Right kidney (tissue), 1 donor: ENCODE measurements at regions not wholly inside any gene's neighbourhood (a gene's known extent, or its start where the extent isn't known, plus 50 kb on each side); places are given as distances from the start of the nearest gene placed in this dataset.

Source experiments
- DNase-seq: peaks from one replicate; pipeline ENCODE4 v3.0.0-alpha.2; 2016

- DNase-seq: no peak
Measured at GRCh38 chr7:116420003-116420402, 79.5 kb upstream of the CAV2 start.

GRCh38 chr7:116421298-116421697, 78.2 kb upstream of the CAV2 start:
- DNase-seq: no peak

DNA sequence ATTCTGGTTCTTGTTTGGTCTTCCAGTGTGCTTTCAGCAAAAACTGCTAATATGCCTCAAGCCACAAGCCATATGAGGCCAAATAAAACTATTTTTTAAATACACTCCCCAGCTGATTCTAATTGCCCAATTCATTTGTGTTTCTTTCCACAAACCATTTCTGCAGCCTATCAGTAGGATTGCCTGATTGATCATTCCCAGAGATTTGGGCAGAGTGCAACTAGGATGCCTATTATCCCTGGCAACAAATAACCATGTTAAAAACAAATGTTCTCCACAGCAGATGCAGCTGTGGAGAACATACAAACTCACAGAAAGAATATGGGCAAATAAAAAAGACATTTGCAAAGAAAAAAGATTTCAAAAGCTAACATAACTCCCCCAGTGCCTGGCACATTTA, 76.9 kb upstream of the CAV2 start:
- DNase-seq: no peak

DNA sequence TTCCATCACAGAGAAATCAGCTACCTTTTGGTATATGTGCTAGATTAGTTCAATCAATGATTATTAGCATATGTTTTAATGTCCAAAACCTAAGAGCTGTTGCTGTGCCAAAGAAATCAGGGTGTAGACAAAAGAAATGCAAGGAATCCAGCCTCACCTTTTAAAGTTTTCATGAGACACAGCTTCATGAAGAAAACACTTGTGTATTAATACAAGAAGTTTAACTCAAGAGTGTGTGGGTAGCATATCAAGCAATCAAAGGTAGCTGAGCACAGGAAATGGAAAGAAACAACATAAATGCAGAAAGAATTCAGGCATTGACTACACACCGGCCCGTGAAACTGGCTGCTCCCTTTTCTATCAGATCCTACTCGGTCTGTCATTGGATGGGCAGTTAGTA, 76.0 kb upstream of the CAV2 start:
- no peak for DNase-seq

GRCh38 chr7:116425647-116426209, 73.8 kb upstream of the CAV2 start:
- no peak for DNase-seq

- no peak for DNase-seq
Measured at GRCh38 chr7:116426428-116427156, 72.9 kb upstream of the CAV2 start.

- DNase-seq: no peak
Measured at GRCh38 chr7:116429986-116430619, 69.4 kb upstream of the CAV2 start.

GRCh38 chr7:116431787-116432526, 67.6 kb upstream of the CAV2 start:
- no peak for DNase-seq

DNA sequence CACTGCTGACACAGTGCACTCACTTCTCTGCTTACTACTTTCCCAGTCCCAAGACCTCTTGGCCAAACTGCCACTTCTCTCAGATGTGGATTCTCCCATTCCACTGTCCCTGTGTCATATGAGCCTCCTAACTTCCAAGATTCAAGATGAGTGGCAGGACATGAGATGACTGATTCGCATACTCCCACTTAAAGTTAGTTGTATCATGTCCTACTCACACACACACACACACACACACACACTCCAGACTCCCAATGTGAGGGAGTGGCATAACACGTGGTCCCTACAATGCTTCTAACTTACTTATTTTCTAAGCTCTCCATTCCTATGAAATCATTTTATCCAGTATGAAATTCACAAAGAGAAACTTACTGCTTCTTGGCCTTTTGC, 67.0 kb upstream of the CAV2 start:
- no peak for DNase-seq

- DNase-seq: no peak
Measured at GRCh38 chr7:116433246-116433645, 66.3 kb upstream of the CAV2 start.

- DNase-seq: no peak
Measured at GRCh38 chr7:116434820-116435341, 64.7 kb upstream of the CAV2 start.

DNA sequence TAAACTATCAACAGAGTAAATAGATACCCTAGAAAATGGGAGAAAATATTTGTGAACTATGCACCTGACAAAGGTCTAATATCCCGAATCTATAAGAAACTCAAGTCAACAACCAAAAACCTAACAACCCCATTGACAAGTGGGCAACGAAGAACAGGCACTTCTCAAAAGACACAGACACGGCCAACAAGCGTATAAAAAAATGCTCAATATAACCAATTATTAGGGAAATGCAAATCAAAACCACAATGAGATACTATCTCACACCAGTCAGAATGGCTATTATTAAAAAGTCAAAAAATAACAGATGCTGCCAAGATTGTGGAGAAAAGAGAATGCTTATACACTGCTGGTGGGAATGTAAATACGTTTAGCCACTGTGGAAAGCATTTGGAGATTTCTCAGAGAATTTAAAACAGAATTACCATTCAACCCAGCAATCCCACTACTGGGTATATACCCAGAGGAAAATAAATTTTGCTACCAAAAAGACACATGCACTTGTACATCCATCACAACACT, 63.2 kb upstream of the CAV2 start:
- no peak for DNase-seq

DNA sequence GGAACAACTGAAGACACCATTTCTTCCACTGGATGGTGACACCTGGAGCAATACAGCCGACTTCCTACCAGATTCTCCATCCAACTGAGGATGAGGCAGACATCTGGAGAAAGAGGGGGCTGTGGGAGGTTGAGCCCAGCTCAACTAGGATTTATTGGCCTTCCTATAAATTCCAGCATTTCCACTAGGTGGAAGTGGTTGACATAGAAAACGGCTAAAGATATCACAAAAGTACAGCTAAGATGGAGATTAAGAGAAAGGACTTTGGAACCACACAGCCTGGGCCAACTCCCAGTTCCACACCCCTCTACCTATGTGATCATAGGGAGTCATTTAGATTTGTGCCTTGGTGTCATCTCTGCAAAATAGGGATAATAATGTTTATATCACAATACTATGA, 61.3 kb upstream of the CAV2 start:
- DNase-seq: no peak

- DNase-seq: no peak
Measured at GRCh38 chr7:116439005-116439404, 60.5 kb upstream of the CAV2 start.

- no peak for DNase-seq
Measured at GRCh38 chr7:116439841-116440549, 59.5 kb upstream of the CAV2 start.

DNA sequence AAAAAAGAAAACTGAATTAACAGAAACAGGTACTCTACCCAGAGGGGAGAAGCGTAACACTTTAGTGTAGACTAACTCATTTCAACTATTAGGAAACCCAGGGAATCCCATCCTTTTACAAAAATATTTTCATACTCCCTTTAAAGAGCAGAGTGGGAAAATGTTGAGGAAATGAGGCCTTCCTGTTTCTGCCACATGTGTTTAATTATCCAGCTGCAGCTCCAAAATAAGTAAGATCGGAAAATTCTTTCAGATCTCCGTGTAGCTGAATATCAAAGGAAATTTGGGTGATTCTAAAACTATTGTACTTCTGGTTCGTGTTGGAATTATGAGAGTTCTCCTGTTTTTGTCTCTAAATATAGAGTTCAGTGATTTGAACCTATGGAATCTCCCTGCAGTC, 58.0 kb upstream of the CAV2 start:
- no peak for DNase-seq

DNA sequence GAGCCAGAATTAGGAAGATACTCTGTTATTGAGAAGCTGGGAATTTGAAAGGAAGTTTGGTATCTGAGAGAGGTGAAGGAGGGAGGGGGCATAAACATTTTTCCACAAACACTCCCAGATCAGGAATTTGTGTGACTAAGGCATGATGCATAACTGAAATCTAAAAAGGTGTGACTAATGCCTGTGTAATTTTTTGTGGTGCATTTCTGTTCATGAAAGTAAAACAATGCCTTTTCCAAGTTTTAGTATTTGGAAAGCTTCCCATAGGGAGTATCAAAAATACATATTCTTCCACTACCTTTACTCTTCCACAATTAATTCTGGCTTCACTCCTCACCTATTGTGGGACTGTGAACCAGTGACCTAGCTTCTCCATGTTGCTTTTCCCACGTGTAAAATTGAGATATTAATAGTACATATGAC, 56.4 kb upstream of the CAV2 start:
- DNase-seq: no peak

- no peak for DNase-seq
Measured at GRCh38 chr7:116443646-116444045, 55.9 kb upstream of the CAV2 start.

DNA sequence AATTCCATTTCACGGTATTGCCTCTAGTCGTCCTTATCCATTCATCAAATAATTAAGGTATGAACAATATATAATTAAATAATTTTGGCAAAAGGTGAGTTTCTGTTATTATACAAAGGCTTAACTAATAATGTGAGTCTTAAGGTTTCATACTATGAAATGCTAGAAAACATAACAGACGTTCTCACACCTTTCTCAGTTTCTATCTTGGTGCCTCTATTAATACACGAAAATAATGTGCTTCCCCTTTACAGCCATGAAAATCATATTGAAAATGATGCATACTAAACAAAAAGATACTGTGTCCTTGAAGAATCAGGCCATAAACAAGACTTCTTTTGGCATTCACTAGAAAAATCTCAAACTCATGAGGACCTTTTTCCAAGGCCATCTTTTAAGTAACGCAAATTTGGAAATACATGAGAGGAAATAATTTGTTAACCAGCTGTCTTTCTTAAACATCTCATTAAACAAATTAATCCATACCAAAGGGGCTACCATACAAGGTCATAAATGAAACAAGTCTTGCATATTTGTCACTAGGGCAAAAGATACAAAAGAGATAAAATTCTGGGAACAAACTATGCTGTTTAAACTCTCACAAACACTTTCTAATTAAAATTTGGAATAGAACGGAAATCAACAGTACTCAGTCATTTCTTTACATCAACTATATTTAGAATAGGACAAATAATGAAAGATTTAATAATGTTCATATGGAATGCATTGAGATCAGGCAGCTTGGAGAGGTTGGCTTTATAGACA, 53.9 kb upstream of the CAV2 start:
- DNase-seq: no peak

DNA sequence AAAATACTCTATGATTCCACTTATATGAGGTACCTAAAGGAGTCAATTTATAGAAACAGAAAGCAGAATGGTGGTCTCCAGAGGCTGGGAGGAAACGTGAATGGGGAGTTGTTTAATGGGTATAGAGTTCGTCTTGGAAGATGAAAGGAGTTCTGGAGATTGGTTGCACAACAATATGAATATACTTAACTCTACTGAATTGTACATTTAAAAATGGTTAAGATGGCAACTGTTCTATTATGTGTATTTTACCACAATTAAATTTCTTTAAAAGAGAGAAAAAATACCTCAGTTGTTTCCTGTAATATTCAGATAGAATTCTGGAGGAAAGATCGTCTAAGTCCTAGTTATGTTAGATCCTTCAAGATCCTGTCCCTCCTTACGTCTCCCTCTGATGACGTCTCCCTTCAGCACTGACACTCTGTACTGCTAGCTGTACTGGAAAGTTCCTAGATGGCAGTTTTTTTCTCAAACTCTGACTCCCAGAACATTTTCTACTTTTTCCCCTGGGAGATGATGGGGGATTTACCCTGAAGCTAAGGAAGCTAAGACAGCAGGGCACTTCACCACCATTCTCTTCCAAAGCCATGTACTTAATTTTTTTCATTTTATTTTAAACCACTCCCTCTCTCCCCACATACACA, 53.2 kb upstream of the CAV2 start:
- DNase-seq: no peak

- no peak for DNase-seq
Measured at GRCh38 chr7:116447436-116447835, 52.1 kb upstream of the CAV2 start.
